ENCODE measurements at regions not wholly inside any gene's neighbourhood (a gene's known extent, or its start where the extent isn't known, plus 50 kb on each side); places are given as distances from the start of the nearest gene placed in this dataset.

DNA sequence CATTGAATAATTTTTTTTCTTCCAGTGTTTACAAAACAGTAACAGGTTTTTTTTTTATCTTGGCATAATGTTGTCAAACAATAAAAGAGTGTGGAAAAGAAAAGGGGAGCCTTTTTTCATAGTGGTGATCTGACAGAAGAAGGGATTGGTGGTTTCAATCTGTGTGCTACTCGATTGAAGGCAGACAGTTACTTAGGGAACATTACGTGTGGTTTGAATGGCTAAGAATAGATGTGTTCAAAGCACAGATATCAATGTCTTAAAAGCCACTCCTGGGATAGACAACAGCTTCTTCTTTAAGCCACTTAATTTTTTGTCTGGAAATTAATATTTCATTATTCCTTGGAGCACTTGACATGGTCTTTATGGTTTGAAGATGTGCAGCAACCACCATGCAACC lies 558.6 kb upstream of the ADGRL2 start:
- no peak for DNase-seq

DNA sequence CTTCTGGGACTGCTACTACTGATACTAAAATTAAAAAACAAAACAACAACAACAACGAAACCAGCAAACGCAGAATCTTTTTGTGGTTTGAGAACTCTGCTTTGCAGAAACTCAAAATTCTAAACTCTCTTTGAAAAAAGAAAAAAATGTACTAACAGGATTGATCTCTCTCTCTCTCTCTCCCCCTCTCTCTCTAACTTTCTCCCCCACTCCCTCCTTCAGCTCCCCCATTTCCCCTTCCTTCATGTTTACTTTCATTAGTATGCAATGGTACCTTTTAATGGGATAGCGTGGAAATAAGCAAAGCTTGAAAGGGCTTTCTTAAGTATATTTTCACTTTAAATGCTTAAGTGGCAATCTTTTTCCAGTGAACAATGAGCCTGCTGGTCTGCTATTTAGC lies 562.6 kb upstream of the ADGRL2 start:
- no peak for DNase-seq

DNA sequence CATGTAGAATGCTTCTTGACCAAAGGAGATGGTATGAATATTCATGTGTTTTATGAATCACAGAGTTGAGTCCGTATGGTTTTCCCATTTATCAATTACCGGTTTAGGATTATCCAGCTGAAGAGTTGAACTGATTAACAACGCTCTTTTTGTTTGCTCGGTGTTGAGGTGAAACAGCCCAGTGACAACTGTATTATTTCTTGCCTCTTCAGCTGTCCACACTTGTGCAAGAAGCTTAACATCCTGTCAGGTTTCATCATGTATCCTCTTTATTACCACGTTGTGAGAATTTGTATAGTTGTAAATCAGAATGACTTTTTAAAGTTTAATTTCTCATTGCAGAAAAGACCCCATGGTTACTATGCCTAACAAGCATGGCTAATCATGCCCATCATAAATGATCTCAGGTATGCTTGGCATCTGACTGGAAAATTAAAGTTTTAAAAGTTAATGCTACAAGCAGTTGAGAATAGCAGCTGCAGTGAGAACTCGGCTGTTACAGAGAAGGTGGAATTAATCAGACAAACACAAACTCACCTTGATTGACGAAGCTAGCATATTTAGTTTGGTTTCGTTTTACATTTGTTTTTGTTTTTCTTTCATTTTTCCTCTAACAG lies 563.2 kb upstream of the ADGRL2 start:
- no peak for DNase-seq

DNA sequence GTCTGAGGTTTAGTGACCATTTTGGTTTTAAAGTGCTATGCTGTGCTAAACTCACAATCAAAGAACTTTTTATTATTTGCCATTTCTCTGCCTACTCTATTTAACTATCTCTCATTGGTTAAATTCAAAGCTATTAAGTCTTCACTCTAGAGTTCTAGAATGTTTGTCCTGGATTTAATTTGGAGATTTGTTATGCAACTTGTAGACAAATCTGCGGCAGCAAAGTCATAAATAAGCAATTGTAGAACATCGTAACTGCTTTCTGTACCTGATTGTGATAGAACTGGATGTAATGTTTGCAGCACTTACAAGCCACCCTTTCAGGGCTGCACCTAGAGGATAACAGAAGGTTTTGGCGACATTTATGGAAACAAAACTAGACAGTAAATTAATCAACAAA lies 566.5 kb upstream of the ADGRL2 start:
- no peak for DNase-seq

DNA sequence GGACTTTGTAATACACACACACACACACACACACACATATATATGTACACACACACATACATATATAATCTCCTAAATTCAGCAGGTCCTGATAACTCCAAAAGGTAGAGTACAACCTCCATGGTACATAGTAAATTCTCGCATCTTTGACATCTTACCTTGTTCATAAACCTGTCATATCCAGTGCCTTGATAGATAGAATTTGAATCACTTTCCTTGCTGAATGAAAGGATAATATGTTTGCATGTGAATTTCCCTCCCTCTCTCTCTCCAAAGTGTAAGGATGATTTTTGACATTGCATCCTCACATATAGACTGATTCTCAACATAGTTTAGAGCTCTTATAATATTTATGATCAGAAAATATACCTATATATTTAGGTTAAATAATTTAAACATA lies 567.1 kb upstream of the ADGRL2 start:
- no peak for DNase-seq

DNA sequence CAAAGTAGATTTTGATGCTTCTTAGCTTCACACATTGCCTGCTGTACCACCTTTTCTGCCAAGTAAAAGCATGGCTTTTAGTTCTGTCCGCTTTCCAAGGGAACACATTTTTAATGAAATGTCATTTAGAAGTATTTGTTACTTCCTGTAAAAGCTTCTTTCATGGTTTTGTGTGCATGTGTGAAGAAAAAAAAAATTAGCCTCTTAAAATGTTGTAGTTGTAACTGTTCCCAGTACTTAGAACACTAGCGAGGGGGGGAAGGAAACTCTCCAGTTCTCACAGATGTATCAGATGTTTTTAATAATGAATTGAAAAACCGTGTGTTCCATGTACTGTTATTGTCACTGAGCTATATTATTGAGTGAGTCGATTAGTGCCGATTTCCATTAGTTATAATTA lies 568.3 kb upstream of the ADGRL2 start:
- no peak for DNase-seq

DNA sequence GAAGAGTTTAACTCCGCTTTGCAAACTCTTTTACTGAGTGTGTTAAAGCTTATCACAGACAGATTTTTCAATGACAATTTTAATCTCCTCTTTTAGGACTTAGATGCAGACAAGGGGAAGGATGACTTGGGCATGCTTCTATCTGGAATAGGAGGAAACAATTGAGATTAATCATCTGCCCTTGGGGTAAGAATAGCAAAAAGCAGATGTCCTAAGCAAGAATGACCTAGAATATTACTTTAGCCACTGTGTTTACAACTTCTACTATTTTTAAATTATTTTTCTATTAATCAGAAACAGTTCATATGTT lies 569.0 kb upstream of the ADGRL2 start:
- DNase-seq, result no peak

DNA sequence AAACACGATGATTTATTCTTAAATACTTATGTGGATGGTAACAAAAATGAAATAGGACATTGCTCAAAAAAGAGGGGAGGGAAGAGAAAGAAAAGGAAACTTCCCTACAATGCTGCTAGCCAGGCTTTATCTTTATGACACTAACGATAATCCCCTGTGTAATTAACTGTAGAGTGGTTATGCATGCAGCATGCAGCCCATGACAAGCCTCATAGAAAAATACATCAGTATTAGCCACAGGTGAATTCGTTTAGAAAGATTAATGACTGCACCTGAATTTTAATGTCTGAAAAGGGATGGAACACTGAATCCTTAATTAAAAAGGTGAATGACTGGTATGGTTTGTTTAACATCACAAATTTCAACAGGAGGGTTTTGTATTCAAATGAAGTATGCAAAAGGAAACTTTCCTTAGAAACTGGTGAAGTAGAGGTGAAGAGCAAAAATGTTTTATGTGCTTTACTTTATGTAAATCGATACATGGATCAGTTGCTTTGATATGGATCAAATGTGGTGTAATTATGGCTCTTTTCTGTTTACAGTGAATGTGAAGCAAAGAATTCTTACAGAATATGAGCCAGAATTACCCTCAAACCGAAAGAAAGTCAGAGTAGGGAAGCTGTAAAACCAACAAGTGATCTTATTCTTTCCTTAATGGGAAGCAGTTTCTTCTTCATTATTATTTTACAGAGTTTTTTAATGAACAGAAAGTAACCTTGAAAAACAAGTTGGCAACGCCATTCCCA lies 569.6 kb upstream of the ADGRL2 start:
- DNase-seq, result no peak

DNA sequence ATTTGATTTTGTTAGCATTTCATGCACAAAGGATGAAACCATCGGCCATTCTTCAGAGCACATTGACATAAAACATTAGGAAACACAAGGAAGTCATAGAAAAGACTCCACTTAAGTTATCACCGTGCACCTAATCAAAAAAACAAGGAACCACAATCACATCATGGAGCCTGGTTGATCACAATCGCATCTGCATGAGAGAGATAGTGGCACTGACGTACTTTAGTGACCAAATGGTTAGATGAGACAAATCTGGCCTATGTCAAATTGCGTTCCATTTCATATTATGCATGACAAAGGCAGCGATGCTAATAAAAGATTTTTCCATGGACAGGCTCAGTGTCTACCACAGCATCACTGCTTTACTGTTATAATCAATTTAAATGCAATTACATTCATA lies 571.8 kb upstream of the ADGRL2 start:
- DNase-seq, result no peak

DNA sequence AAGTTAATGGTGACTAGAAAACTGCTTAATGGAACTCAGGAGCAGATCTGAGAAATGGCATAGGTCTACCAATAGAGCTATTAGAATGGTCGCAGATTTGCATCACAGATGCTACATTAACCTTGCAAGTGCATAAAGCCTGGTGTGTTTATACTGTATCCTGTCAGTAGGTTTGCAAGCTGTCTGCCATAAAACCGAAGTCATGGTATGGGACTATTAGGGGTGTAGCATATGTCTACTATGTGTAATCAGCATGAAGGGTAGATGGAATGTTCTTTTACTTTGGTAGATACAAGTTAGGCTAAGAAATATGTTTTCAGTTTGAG lies 574.2 kb upstream of the ADGRL2 start:
- no peak for DNase-seq

DNA sequence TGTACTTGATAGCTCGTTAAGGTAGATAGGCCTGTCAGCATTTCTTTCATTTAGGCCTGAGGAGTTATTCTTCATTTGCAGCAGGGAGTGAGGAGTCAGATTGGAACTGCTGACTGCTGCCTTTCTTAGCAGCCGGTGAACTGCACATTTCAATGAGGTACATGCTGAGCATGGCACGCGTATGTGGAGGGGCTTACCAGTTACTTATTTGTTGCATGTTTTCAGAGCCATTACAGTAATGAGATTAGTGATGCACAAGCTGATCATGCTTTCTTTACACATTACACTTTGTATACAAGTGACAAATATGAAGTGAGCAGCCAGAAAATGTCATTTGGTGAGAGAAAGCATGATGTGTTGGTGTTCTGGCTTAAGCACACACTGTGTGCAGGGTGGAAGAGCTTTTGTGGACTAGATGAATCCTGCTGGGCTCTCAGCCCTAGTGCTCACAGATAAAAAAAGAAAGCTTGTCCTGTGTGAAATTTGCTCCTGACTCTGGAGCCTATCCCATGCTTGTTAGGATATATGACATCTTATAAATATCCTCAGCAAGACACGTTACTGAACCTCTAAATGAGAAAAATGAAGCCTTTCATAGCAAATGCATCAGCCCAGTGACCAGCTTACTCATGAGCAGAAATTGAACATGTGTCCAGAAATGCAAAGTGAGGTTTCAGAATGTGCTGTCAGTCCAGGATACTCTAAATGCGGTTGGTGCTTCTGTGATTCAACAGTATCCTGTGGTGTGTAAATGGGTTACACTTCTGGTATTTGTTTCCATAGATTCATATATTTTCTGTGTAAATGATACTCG lies 574.7 kb upstream of the ADGRL2 start:
- DNase-seq, result no peak

DNA sequence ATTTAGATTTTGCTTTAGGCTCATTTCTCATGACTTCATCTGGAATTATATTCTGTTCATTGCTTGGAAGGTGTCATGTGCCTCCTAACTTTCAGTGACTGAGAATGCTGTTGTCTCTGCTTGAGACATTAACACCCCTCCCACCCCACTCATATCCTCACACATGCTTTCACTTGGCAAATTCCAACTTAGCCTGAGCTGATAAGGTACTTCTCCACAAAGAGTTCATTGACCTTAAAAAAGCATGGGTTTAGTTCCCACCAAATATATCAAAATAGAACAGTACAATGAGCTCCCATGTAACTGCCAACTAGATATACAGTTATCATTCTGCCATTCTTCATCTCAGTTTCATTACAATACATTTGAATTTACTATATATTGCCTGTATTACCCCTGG lies 576.5 kb upstream of the ADGRL2 start:
- no peak for DNase-seq

DNA sequence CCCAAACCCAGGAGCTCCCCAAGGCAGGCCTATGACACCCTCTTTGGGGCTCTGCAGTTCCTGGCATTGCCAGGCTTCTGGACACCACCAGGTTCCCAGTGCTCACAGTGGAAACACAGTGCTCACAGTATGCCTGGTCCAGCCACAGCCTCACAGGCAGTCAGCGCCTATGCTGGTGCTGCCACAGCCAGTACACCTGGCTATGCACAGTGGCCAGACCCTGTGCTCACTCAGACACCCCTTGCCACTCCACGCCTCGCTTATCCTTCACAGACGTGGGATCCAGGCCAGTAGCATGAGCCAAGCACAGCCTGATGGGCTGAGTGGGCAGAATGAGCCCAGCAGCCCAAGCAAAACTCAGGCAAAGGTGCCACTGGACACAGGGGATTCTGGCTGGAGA lies 579.2 kb upstream of the ADGRL2 start:
- DNase-seq, result no peak

DNA sequence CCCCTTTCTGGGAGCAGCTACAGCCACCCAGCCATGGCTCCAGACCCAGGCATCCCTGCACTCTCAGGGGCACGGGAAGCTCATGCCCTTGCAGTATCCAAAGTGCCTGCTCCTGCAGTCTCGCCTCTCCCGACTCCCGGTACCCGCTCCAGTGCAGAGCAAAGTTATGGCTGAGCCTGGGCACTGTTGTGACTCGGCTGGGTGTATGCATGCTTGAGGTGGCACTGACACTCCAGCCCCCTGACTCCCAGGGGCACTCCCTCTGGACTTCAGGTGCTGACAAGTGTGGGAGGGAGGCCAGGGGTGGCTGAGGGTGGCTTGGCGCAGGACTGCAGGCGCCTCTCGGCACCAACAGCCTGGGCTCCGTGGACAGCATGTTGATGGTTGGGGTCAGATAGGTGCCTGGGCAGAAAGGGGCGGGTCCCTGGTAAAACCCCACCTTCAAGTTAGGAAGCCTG lies 580.1 kb upstream of the ADGRL2 start:
- no peak for DNase-seq

DNA sequence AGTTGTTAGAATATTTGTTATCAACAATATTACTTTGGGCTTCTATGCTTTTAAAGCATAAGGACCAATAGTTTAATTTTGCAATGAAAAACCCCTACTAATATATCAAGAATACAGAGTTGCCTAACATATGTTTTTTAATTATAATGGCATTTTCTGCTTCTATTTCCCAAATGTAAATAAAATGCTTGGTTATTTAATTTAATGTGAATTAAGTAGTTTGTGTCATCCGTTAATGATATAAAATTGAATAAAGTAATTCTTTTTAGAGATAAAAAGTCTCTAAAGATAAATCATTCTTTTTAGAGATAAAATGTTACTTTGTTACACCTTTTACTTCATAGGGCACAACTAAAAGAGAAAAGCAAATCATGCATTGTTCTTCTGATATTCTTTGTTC lies 583.7 kb upstream of the ADGRL2 start:
- DNase-seq, result no peak

DNA sequence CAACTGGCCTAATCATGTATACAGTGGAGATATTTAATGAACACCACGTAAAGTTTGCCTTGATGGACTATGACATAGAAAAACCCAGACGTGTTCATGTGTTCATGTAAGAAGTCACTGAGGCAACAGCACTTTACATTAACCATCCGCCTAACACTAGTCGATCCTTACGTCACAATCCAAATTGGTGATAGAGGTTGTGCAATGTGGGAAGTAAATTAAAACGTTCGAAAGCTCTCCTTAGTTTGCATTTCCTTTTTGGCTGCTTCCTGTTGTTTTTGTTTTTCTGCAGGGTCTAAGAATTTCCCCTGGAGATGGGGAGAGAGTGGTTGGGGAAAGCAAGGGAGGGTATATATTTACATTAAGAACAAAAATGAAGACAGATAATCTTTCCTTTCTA lies 587.5 kb upstream of the ADGRL2 start:
- no peak for DNase-seq

DNA sequence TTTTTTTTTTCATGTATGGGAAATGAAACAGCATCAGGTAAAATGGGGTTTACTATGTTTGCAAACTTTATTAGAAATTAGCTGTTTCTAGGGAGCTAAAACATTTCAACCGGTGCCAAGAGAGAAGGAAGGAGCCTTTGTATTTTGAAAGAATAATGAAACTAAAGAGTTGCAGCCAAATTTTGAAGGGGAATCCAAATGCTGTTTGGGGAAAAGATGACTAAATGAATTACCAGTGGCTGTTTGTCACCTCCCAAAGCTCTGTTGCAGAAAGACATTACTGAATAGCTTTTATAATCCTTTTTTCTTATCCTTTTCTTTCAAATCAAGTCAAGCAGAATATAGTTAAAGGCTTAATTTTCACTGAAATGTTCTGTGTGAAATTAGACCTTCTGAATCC lies 591.3 kb upstream of the ADGRL2 start:
- DNase-seq, result no peak

DNA sequence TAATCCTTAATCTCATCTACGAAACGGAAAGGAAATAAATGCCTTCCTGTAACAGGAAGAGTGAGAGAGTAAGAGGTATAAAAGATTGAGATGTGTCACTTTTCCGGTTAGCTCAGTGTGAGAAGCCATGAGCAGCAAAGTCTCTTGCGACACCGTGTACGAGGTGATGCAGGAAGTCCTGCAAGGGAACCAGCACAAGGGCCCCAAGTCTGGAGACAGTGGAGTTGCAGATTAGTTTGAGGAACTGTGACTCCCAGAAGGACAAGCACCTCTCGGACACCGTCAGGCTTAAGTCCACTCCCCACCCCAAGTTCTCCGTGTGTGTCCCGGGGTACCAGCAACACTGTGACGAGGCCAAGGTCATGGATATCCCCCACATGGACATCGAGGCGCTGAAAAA lies 592.3 kb upstream of the ADGRL2 start:
- no peak for DNase-seq

DNA sequence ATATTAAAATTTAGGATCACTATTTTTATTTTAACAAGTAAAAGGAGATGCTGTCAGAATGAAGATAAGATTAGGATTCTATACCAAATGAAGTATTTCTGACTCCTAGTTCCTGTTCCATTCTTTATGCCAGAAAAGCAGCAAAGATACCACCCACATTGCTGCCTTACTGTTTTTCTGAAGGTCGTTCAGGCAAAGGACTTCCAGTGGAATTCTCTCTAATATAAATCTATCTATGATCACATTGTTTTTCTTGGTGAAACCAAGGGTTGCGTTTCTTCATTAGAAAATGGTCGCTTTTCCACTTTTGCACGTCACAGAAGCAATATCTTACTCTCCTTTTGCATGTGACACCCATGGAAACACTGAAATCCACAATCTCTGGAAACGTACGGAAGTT lies 594.8 kb upstream of the ADGRL2 start:
- no peak for DNase-seq

DNA sequence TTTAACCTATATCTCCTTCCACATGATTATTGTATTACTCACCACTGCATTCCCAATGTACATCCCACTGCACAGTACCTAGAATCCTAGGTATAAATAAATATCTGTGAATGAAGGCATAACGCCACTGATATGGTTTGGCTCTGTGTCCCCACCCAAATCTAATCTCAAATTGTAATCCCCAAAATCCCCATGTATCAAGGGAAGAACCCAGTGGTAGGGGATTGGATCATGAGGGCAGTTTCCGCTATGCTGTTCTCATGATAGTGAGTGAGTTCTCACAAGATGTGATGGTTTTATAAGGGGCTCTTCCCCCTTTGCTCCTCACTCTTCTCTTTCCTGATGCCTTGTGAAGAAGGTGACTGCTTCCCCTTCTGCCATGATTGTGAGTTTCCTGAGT lies 599.0 kb upstream of the ADGRL2 start:
- DNase-seq, result no peak

DNA sequence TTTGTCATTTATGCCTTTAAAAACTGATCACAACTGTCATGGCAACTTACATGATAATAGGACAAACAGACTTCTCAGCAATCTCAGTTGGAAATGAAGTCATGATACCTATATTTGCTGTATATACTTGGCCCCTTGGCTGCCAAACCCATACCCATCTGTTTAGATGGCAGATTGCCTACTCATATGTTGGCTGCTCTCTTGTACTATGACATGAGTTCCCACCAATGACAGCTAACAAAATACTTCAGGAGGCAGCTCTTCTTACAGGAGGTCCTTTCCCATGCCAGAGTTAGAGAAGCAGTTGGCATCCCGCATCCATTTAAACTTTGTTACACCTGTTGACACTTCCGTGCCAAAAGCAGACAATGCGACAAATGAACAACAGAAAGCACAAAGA lies 603.1 kb upstream of the ADGRL2 start:
- DNase-seq, result no peak

DNA sequence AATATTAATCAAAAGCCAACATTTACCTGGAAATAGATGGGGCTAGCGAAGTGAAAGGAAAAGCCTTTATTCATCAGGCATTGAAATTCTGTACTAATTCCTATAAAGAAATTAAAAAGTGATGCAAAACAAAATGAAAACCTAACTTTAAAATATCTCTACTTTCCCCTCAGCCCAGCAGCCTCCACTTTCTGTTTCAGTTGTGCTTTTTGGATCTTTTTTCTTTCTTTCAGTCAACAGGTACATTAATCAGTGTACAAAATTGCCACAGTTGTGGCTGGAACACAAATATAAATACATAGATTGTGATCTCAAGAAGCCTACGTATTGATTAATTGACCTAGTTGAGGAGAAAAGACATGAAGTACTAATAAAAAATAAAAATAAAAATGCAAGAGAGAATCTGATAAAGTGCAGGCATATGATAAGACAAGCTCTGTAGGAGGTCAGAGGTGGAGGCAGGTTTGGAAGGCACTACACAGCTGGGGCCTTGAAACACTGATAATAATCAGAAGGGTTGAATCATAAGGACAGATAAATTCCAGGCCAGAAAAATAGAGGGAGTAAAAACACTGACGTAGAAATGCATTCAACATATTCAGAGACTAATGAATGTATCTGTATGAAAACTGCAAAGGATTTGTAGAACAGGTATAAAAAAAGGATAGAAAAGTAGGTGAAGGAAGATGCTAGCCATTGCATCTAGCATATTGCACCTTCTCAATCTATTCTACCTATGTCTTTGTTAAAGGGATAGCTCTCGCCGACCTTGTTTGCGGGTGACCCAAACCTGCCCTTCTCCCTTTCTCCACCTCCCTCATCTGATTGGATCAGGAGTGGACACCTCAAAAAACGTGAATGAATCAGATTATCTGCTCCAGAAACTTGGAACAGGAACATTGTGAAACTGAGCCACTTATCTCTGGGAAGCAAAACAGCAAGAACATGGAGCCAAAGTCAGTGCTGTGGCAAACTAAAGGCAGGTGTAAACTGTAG lies 607.8 kb upstream of the ADGRL2 start:
- DNase-seq, result no peak

DNA sequence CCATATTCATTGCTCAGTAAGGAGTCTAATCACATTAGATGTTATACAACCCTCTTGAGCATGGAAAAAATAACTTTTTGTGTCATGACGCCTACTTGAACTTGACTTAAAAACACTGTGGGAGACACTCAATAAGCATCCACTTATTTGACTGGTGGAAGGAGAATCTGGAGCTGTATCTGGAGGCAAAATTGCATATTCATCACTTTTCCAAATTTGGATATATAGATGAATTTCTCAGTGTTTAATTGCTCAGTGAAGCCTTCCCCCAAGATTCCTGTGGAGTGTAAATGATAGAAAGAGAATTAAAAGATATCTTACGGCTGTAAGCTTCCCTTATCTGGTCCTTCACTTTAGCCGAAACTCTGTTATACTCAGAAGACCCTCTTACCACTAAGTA lies 610.7 kb upstream of the ADGRL2 start:
- no peak for DNase-seq
